ENCODE measurements at regions not wholly inside any gene's neighbourhood (a gene's known extent, or its start where the extent isn't known, plus 50 kb on each side); places are given as distances from the start of the nearest gene placed in this dataset.

DNA sequence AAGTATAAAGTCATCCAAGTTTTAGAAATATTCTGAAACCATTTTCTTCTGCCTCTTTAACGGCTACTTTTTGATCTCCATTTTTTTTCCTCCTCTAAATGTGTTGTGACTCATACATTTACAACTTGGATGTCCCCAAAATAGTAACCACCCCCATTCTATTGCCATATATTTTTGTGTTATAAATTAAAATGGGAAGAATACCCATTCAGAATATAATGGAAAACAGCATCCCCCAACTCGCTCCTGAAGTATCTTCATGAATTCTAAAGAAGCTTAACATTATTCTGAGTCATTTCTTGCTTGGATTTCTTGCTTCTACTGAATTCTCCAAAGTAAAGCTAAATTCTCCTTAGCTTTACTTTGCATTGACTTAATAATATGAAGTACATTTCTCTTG is 92.0 kb upstream of the PTPN13 start:
- Histone ChIP-seq H3K4me3 (replicated peaks in 1 of 3; ENCODE audit: insufficient read depth in 1 of 3, low read depth in 2 of 3, low read length in 3 of 3) (no peak overlapping the region), H3K36me3 (replicated peaks in 1 of 2; ENCODE audit: control insufficient read depth in 1 of 2, insufficient read depth in 2 of 2, low read length in 2 of 2) (no peaks in the 10 kb centered on the region), H3K4me2 (ENCODE audit: low read depth, low read length) (no peak overlapping the region), H3K4me1 (ENCODE audit: insufficient read depth, low read length) (no peaks in the 10 kb centered on the region), H3K27ac (ENCODE audit: extremely low read length, insufficient read depth, low read length) (no peak overlapping the region), H3K27me3 (ENCODE audit: control insufficient read depth in 1 of 2, insufficient read depth in 2 of 2, low read length in 2 of 2) (no peaks in the 10 kb centered on the region), H3K9me3 (ENCODE audit: low read length) (no peaks in the 10 kb centered on the region), H2AFZ (ENCODE audit: low read length) (no peak overlapping the region), H3K79me2 (ENCODE audit: insufficient read depth, low read length) (no peaks in the 10 kb centered on the region), H3K9ac (ENCODE audit: insufficient read depth, low read depth, low read length) (no peak overlapping the region), H4K20me1 (ENCODE audit: insufficient read depth, low read length) (no peaks in the 10 kb centered on the region)
- POLR2A ChIA-PET = no interaction called here
- CTCF ChIA-PET (ENCODE audit: low intra/inter-chr PET ratio, low total read pairs) = no interaction called here
- BruUV-seq (replicated peaks) = no TSS peak
- ATAC-seq (no peak), FAIRE-seq (no peak), DNase-seq (ENCODE audit: low spot score) (no peak)
- WGBS (ENCODE audit: low lambda C conversion rate) = 0% methylated on average over 2 of the region's 2 CpGs
- in situ Hi-C loops (cut with HindIII; ENCODE audit: extremely low pct_ligation_motif_present, low pct_unique_long_range_greater_than_20kb) = no loop called here
- intact Hi-C loops (cut with micrococcal nuclease; ENCODE audit: unreplicated experiment) = no loop called here
- TF ChIP-seq, protein P1, sequence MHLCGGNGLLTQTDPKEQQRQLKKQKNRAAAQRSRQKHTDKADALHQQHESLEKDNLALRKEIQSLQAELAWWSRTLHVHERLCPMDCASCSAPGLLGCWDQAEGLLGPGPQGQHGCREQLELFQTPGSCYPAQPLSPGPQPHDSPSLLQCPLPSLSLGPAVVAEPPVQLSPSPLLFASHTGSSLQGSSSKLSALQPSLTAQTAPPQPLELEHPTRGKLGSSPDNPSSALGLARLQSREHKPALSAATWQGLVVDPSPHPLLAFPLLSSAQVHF (CRISPR knock-in tag; IDR thresholded peaks at IDR 0.05) = no peak
- TF ChIP-seq, protein P2, sequence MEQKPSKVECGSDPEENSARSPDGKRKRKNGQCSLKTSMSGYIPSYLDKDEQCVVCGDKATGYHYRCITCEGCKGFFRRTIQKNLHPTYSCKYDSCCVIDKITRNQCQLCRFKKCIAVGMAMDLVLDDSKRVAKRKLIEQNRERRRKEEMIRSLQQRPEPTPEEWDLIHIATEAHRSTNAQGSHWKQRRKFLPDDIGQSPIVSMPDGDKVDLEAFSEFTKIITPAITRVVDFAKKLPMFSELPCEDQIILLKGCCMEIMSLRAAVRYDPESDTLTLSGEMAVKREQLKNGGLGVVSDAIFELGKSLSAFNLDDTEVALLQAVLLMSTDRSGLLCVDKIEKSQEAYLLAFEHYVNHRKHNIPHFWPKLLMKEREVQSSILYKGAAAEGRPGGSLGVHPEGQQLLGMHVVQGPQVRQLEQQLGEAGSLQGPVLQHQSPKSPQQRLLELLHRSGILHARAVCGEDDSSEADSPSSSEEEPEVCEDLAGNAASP (CRISPR knock-in tag; IDR thresholded peaks at IDR 0.05; ENCODE audit: borderline replicate concordance) = no peak
- no peak for TF ChIP-seq ERF (CRISPR knock-in tag; IDR thresholded peaks at IDR 0.05)
- TF ChIP-seq ZNF704 (CRISPR knock-in tag; IDR thresholded peaks at IDR 0.05; ENCODE audit: borderline replicate concordance) = no peak
- no peak for TF ChIP-seq ZNF232 (CRISPR knock-in tag; IDR thresholded peaks at IDR 0.05; ENCODE audit: borderline replicate concordance)
- no peak for TF ChIP-seq RARG (CRISPR knock-in tag; IDR thresholded peaks at IDR 0.05; ENCODE audit: low read depth)
- no peak for TF ChIP-seq EED (CRISPR knock-in tag; IDR thresholded peaks at IDR 0.05)
- TF ChIP-seq SP140L (CRISPR knock-in tag; IDR thresholded peaks at IDR 0.05; ENCODE audit: borderline replicate concordance) = no peak
- TF ChIP-seq FOSL2 (CRISPR knock-in tag; IDR thresholded peaks at IDR 0.05) = no peak
- no peak for TF ChIP-seq ZNF335 (CRISPR knock-in tag; IDR thresholded peaks at IDR 0.05)
- TF ChIP-seq RXRA (CRISPR knock-in tag; IDR thresholded peaks at IDR 0.05) = no peak
- no peak for TF ChIP-seq ZNF703 (CRISPR knock-in tag; IDR thresholded peaks at IDR 0.05; ENCODE audit: borderline replicate concordance)
- TF ChIP-seq, protein P3, sequence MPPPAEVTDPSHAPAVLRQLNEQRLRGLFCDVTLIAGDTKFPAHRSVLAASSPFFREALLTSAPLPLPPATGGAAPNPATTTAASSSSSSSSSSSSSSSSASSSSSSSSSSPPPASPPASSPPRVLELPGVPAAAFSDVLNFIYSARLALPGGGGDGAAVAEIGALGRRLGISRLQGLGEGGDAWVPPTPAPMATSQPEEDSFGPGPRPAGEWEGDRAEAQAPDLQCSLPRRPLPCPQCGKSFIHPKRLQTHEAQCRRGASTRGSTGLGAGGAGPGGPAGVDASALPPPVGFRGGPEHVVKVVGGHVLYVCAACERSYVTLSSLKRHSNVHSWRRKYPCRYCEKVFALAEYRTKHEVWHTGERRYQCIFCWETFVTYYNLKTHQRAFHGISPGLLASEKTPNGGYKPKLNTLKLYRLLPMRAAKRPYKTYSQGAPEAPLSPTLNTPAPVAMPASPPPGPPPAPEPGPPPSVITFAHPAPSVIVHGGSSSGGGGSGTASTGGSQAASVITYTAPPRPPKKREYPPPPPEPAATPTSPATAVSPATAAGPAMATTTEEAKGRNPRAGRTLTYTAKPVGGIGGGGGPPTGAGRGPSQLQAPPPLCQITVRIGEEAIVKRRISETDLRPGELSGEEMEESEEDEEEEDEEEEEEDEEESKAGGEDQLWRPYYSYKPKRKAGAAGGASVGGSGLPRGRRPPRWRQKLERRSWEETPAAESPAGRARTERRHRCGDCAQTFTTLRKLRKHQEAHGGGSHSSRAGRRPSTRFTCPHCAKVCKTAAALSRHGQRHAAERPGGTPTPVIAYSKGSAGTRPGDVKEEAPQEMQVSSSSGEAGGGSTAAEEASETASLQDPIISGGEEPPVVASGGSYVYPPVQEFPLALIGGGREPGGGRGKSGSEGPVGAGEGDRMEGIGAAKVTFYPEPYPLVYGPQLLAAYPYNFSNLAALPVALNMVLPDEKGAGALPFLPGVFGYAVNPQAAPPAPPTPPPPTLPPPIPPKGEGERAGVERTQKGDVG (CRISPR knock-in tag; IDR thresholded peaks at IDR 0.05; ENCODE audit: borderline replicate concordance) = no peak
